ENCODE measurements at regions not wholly inside any gene's neighbourhood (a gene's known extent, or its start where the extent isn't known, plus 50 kb on each side); places are given as distances from the start of the nearest gene placed in this dataset.

DNA sequence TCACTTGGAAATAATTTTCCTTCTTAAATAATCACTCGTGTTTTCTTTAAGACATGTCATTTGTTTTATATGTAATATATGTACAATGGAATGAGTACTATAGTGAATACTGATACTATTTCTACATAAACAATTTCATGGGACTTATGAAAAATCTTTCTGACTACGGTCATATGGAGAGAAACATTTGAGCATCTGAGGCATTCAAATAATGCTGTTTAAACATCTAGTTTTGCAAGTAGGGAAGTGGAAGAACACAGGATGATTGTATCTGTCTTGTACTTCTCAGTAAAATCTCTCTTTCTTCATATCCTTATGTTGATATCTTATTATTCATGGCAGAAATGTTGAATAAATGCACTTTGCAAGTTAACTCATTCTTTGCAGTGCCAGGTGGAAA lies 599.5 kb upstream of the KCNMB2 start:
- Histone ChIP-seq H3K4me1 (ENCODE audit: insufficient read depth, low read length, poor library complexity, severe bottlenecking) (peaks cover 10% of the 10 kb centered on the region), H3K4me2 (ENCODE audit: low read depth, low read length, poor library complexity, severe bottlenecking) (no peak overlapping the region), H3K9ac (ENCODE audit: low read depth, low read length, poor library complexity, severe bottlenecking) (no peak overlapping the region), H3K9me2 (replicated peaks; ENCODE audit: low read depth, low read length) (no peaks in the 10 kb centered on the region), H3K79me2 (ENCODE audit: insufficient read depth, low read length) (no peaks in the 10 kb centered on the region), H3K36me3 (ENCODE audit: insufficient read depth, low read length) (no peaks in the 10 kb centered on the region), H4K20me1 (ENCODE audit: insufficient read depth, low read length, poor library complexity, severe bottlenecking) (no peaks in the 10 kb centered on the region), H3K9me3 (ENCODE audit: insufficient read depth, low read depth, low read length) (no peaks in the 10 kb centered on the region), H3F3A (ENCODE audit: low read depth) (no peaks in the 10 kb centered on the region), H2AFZ (ENCODE audit: low read length) (no peak overlapping the region), H3K27me3 (ENCODE audit: insufficient read depth, low read length, poor library complexity, severe bottlenecking) (no peaks in the 10 kb centered on the region), H3K4me3 (ENCODE audit: low read length, poor library complexity, severe bottlenecking) (no peak overlapping the region)
- no peak for TF ChIP-seq EZH2phosphoT487 (IDR thresholded peaks at IDR 0.05; ENCODE audit: borderline replicate concordance)
- TF ChIP-seq, protein P1, sequence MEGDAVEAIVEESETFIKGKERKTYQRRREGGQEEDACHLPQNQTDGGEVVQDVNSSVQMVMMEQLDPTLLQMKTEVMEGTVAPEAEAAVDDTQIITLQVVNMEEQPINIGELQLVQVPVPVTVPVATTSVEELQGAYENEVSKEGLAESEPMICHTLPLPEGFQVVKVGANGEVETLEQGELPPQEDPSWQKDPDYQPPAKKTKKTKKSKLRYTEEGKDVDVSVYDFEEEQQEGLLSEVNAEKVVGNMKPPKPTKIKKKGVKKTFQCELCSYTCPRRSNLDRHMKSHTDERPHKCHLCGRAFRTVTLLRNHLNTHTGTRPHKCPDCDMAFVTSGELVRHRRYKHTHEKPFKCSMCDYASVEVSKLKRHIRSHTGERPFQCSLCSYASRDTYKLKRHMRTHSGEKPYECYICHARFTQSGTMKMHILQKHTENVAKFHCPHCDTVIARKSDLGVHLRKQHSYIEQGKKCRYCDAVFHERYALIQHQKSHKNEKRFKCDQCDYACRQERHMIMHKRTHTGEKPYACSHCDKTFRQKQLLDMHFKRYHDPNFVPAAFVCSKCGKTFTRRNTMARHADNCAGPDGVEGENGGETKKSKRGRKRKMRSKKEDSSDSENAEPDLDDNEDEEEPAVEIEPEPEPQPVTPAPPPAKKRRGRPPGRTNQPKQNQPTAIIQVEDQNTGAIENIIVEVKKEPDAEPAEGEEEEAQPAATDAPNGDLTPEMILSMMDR (conservative IDR thresholded peaks at IDR 0.05; ENCODE audit: low read length): no peak

DNA sequence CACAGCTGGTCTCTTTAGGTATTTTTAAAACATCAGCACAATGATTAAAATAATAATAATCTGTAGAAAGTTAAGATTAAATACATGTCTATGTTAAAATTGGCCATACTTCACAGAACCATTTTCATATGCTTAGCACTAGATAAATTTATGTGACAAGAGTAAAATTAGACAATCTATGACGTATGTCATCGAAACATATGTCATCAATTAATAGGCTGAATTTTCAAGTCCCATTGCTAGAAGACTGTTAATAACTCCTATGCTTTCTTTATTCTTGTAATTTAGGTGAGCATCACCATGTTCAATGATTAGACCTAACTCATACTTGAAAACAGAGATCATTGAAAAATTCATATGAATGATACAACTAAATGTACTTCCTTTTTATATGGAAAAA lies 593.3 kb upstream of the KCNMB2 start:
- Histone ChIP-seq H3K9me3 (ENCODE audit: insufficient read depth, low read depth, low read length) (no peaks in the 10 kb centered on the region), H3F3A (ENCODE audit: low read depth) (0 out of 2 replicates have a peak, but pooled peaks cover 4% of the 10 kb centered on the region), H4K20me1 (ENCODE audit: insufficient read depth, low read length, poor library complexity, severe bottlenecking) (no peaks in the 10 kb centered on the region), H3K9me2 (replicated peaks; ENCODE audit: low read depth, low read length) (no peaks in the 10 kb centered on the region), H3K36me3 (ENCODE audit: insufficient read depth, low read length) (no peaks in the 10 kb centered on the region), H3K4me1 (ENCODE audit: insufficient read depth, low read length, poor library complexity, severe bottlenecking) (peaks cover 45% of the 10 kb centered on the region), H3K4me2 (ENCODE audit: low read depth, low read length, poor library complexity, severe bottlenecking) (peak overlapping the region; percentile 64), H3K9ac (ENCODE audit: low read depth, low read length, poor library complexity, severe bottlenecking) (no peak overlapping the region), H3K27me3 (ENCODE audit: insufficient read depth, low read length, poor library complexity, severe bottlenecking) (no peaks in the 10 kb centered on the region), H3K4me3 (ENCODE audit: low read length, poor library complexity, severe bottlenecking) (peak overlapping the region; percentile 9), H2AFZ (ENCODE audit: low read length) (no peak overlapping the region), H3K79me2 (ENCODE audit: insufficient read depth, low read length) (no peaks in the 10 kb centered on the region)
- no peak for TF ChIP-seq EZH2phosphoT487 (IDR thresholded peaks at IDR 0.05; ENCODE audit: borderline replicate concordance)
- TF ChIP-seq, protein P1 (conservative IDR thresholded peaks at IDR 0.05; ENCODE audit: low read length): no peak

DNA sequence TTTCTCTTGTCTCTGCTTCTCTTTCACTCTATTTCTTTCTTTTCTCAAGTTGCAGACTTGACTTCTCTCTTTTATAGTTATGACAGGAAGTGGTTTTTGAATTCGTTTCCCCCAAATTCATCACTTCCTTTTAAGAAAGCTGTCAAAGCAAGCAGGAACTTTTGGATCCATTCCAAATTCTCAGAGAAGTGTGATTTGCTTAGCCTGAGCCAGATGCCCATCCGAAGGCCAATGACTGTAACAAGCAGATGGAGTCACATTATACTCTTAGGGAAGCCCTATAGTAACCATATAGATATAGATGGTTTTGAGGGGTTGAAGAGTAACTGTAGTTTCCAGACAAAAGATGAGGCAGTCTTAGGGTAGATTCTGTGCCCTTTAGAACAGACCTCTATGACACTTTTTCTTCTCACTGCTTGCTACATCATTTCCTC lies 592.0 kb upstream of the KCNMB2 start:
- Histone ChIP-seq H3K4me1 (ENCODE audit: insufficient read depth, low read length, poor library complexity, severe bottlenecking) (peaks cover 52% of the 10 kb centered on the region), H3K9me2 (replicated peaks; ENCODE audit: low read depth, low read length) (no peaks in the 10 kb centered on the region), H2AFZ (ENCODE audit: low read length) (no peak overlapping the region), H3F3A (ENCODE audit: low read depth) (0 out of 2 replicates have a peak, but pooled peaks cover 4% of the 10 kb centered on the region), H3K9me3 (ENCODE audit: insufficient read depth, low read depth, low read length) (no peaks in the 10 kb centered on the region), H3K27me3 (ENCODE audit: insufficient read depth, low read length, poor library complexity, severe bottlenecking) (no peaks in the 10 kb centered on the region), H3K79me2 (ENCODE audit: insufficient read depth, low read length) (no peaks in the 10 kb centered on the region), H3K4me3 (ENCODE audit: low read length, poor library complexity, severe bottlenecking) (peak overlapping the region; percentile 14), H3K36me3 (ENCODE audit: insufficient read depth, low read length) (no peaks in the 10 kb centered on the region), H3K9ac (ENCODE audit: low read depth, low read length, poor library complexity, severe bottlenecking) (peak overlapping the region; percentile 47), H3K4me2 (ENCODE audit: low read depth, low read length, poor library complexity, severe bottlenecking) (peak overlapping the region; percentile 64), H4K20me1 (ENCODE audit: insufficient read depth, low read length, poor library complexity, severe bottlenecking) (no peaks in the 10 kb centered on the region)
- no peak for TF ChIP-seq EZH2phosphoT487 (IDR thresholded peaks at IDR 0.05; ENCODE audit: borderline replicate concordance)
- TF ChIP-seq, protein P1 (conservative IDR thresholded peaks at IDR 0.05; ENCODE audit: low read length): no peak

All from Loucy (cell line).